ENCODE measurements at regions not wholly inside any gene's neighbourhood (a gene's known extent, or its start where the extent isn't known, plus 50 kb on each side); places are given as distances from the start of the nearest gene placed in this dataset.

- TF ChIP-seq POLR2AphosphoS5 (IDR thresholded peaks at IDR 0.05; ENCODE audit: borderline replicate concordance, low read depth, low read length) (no peak), EZH2 (IDR thresholded peaks at IDR 0.05) (no peak)
Measured at GRCh38 chr6:106890447-106890846, 84.1 kb downstream of the CD24 start.
